ENCODE measurements at regions not wholly inside any gene's neighbourhood (a gene's known extent, or its start where the extent isn't known, plus 50 kb on each side); places are given as distances from the start of the nearest gene placed in this dataset.

GRCh38 chr12:92557422-92557724, 145.4 kb upstream of the PLEKHG7 start:
- POLR2A ChIA-PET, result interaction anchor here (1.2 kb wide), 1 partner anchor 412 kb away, joined by 6 read pairs; the partner anchor contains the start of gene BTG1
- Histone ChIP-seq H3K4me2 (no peak overlapping the region), H3K27ac (ENCODE audit: low read depth in 2 of 2, low read length in 1 of 2) (no peak overlapping the region), H3K9me3 (no peaks in the 10 kb centered on the region), H3K4me3 (ENCODE audit: low read depth in 2 of 2, low read length in 1 of 2) (no peak overlapping the region), H3K9ac (no peak overlapping the region), H3K4me1 (ENCODE audit: control insufficient read depth in 1 of 2, insufficient read depth in 2 of 2, low read depth in 1 of 2, low read length in 1 of 2) (peaks cover 0 to 15% of the 10 kb centered on the region in 2 experiments; a peak in 2 of 4 replicates), H2AFZ (ENCODE audit: low read depth) (no peak overlapping the region), H3K79me2 (ENCODE audit: insufficient read depth) (no peaks in the 10 kb centered on the region), H3K27me3 (ENCODE audit: insufficient read depth) (no peaks in the 10 kb centered on the region), H4K20me1 (ENCODE audit: insufficient read depth) (no peaks in the 10 kb centered on the region), H3K9me2 (no peaks in the 10 kb centered on the region), H3K36me3 (replicated peaks in 1 of 2; ENCODE audit: control insufficient read depth in 1 of 2, insufficient read depth in 2 of 2, low read length in 1 of 2) (no peaks in the 10 kb centered on the region), H3F3A (replicated peaks; ENCODE audit: insufficient read depth) (no peaks in the 10 kb centered on the region)
- 93% methylated on average over 2 of the region's 2 CpGs for WGBS (ENCODE audit: low lambda C conversion rate)
- CTCF ChIA-PET, result interaction anchor here (1.2 to 1.4 kb wide), 2 partner anchors 412 to 1175 kb away, joined by 3 read pairs; partner anchors contain the start of gene BTG1
- no peak for DNase-seq
- TF ChIP-seq RFX5 (IDR thresholded peaks at IDR 0.05; ENCODE audit: low read length) (no peak), POLR2AphosphoS5 (IDR thresholded peaks at IDR 0.05; ENCODE audit: low read depth, low read length) (no peak), JUND (IDR thresholded peaks at IDR 0.05) (no peak)

DNA sequence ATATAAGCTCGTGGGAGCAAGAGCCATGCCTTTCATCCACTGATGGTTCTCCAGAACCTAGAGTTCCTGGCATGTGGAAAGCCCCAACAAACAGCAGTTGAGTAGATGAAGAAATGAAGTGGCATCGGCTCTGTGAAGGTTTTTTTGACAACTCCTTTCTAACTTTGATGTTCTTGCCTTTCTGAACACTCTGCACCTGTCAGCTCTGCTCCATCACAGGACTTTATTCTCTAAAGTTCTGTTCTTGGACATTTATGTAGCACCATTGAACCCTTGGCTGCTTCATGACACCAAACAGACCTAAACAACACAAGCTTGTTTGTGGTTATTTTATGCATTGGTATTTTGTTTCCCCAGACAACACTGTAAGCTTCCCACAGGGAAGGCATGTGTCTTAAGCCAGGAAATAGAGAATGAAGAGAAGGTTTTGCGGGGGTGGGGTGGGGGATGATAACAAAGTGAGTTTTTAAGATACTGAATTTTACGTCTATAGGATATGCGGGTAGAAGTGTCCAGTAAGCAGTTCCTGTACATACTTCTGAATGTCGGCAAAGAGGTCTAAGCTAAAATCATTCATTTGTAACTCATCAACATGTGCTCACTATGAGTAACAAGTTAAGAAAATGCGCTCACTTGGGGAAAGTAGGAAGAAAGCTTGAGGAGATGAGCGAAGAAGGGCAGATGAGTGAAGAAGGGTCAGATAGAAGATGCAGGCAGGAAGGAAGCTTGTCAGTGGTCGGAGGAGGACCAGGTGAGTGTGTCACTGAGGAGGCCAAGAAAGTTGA, 146.0 kb upstream of the PLEKHG7 start:
- H2AFZ ChIP-seq (ENCODE audit: low read depth), result no peak overlapping the region
- H3F3A ChIP-seq (replicated peaks; ENCODE audit: insufficient read depth), result no peaks in the 10 kb centered on the region
- no peak for DNase-seq
- 67% methylated on average over 9 of the region's 9 CpGs for WGBS (ENCODE audit: low lambda C conversion rate)
- TF ChIP-seq RXRA (IDR thresholded peaks at IDR 0.05; ENCODE audit: borderline replicate concordance, low read depth) (no peak), YY1 (IDR thresholded peaks at IDR 0.05; ENCODE audit: low read depth) (no peak), NRF1 (IDR thresholded peaks at IDR 0.05; ENCODE audit: low read depth, low read length) (no peak), ZBTB33 (IDR thresholded peaks at IDR 0.05; ENCODE audit: borderline replicate concordance, low read depth) (no peak), EZH2phosphoT487 (IDR thresholded peaks at IDR 0.05; ENCODE audit: borderline replicate concordance, low read depth) (no peak), TAF1 (IDR thresholded peaks at IDR 0.05; ENCODE audit: borderline replicate concordance, low read depth, low read length) (no peak), TEAD4 (IDR thresholded peaks at IDR 0.05; ENCODE audit: borderline replicate concordance, insufficient read depth) (no peak), RAD21 (IDR thresholded peaks at IDR 0.05; ENCODE audit: low read length) (no peak), CHD2 (IDR thresholded peaks at IDR 0.05; ENCODE audit: low read length, partially characterized antibody) (no peak), EP300 (IDR thresholded peaks at IDR 0.05; ENCODE audit: borderline replicate concordance in 1 of 2, low read depth in 1 of 2, low read length in 1 of 2) (no peak), GABPA (IDR thresholded peaks at IDR 0.05; ENCODE audit: low read depth) (no peak), TCF12 (IDR thresholded peaks at IDR 0.05) (no peak), MXI1 (IDR thresholded peaks at IDR 0.05; ENCODE audit: low read depth, low read length) (no peak), SIN3A (IDR thresholded peaks at IDR 0.05; ENCODE audit: borderline replicate concordance, low read depth, low read length) (no peak)
- TF ChIP-seq, protein P1, sequence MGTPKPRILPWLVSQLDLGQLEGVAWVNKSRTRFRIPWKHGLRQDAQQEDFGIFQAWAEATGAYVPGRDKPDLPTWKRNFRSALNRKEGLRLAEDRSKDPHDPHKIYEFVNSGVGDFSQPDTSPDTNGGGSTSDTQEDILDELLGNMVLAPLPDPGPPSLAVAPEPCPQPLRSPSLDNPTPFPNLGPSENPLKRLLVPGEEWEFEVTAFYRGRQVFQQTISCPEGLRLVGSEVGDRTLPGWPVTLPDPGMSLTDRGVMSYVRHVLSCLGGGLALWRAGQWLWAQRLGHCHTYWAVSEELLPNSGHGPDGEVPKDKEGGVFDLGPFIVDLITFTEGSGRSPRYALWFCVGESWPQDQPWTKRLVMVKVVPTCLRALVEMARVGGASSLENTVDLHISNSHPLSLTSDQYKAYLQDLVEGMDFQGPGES (IDR thresholded peaks at IDR 0.05; ENCODE audit: low read depth, low read length), result no peak
- TF ChIP-seq, protein P2, sequence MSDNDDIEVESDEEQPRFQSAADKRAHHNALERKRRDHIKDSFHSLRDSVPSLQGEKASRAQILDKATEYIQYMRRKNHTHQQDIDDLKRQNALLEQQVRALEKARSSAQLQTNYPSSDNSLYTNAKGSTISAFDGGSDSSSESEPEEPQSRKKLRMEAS (IDR thresholded peaks at IDR 0.05; ENCODE audit: low read depth), result no peak
- ChIA-PET POLR2A (interaction anchor here (1.2 kb wide), 1 partner anchor 411 kb away, joined by 6 read pairs; the partner anchor contains the start of gene BTG1), CTCF (interaction anchor here (1.0 to 1.4 kb wide), 3 partner anchors 11 to 1175 kb away, joined by 3 read pairs; partner anchors contain the start of gene BTG1)
- H3K36me3 ChIP-seq (replicated peaks in 1 of 2; ENCODE audit: control insufficient read depth in 1 of 2, insufficient read depth in 2 of 2, low read length in 1 of 2), result no peaks in the 10 kb centered on the region
- peaks cover 0 to 15% of the 10 kb centered on the region in 2 experiments; a peak in 1 of 4 replicates for H3K4me1 ChIP-seq (ENCODE audit: control insufficient read depth in 1 of 2, insufficient read depth in 2 of 2, low read depth in 1 of 2, low read length in 1 of 2)
- no peaks in the 10 kb centered on the region for H3K9me3 ChIP-seq
- no peaks in the 10 kb centered on the region for H3K27me3 ChIP-seq (ENCODE audit: insufficient read depth)
- H3K4me3 ChIP-seq (ENCODE audit: low read depth in 2 of 2, low read length in 1 of 2), result no peak overlapping the region
- no peak overlapping the region for H3K4me2 ChIP-seq
- no peaks in the 10 kb centered on the region for H4K20me1 ChIP-seq (ENCODE audit: insufficient read depth)
- no peaks in the 10 kb centered on the region for H3K79me2 ChIP-seq (ENCODE audit: insufficient read depth)
- H3K9ac ChIP-seq, result no peak overlapping the region
- no peak overlapping the region for H3K27ac ChIP-seq (ENCODE audit: low read depth in 2 of 2, low read length in 1 of 2)
- no peaks in the 10 kb centered on the region for H3K9me2 ChIP-seq
